K562 (cell line): ENCODE measurements at regions not wholly inside any gene's neighbourhood (a gene's known extent, or its start where the extent isn't known, plus 50 kb on each side); places are given as distances from the start of the nearest gene placed in this dataset.

Experiments used
- ATAC-seq: fragments of 200-7000 bp; cut with Tn5 transposase; 3 replicates; pipeline ENCODE4 v1.9.1; 2020; ENCODE audit warnings: moderate library complexity
- BruUV-seq: library from RNA; stranded (reverse); fragments of 400-500 nt; replicated peaks from 2 replicates; lab custom pipeline; 2021; lab: Mats Ljungman, UMichigan
- CTCF ChIA-PET: fragments of 300-600 bp; formaldehyde crosslinking; extraction: SDS; loops from one replicate; lab custom pipeline; 2021; ENCODE audit warnings: low intra/inter-chr PET ratio; lab: Yijun Ruan, JAX
- POLR2A ChIA-PET: fragments of 300-600, 350-650 bp; sonication (Branson Sonifier 250); formaldehyde crosslinking; extraction: SDS; loops from one replicate; lab custom pipeline; 2021; ENCODE audit warnings: antibody characterized with exemption, inconsistent platforms; lab: Yijun Ruan, JAX
- DNase-seq, 4 experiments: peaks; one replicate each; pipeline versions ENCODE4 v3.0.0 to v3.0.0-alpha.2; 2011 to 2018; ENCODE audit warnings: low spot score in 3 of 4, mixed read lengths in 3 of 4; ENCODE audit errors: extremely low read depth in 1 of 4
- FAIRE-seq: peaks from 2 replicates; lab custom pipeline; 2011; peaks lifted over from hg19 to GRCh38; lab: Jason Lieb, UNC
- H2AFZ ChIP-seq: 2 replicates; pipeline ENCODE4 v1.6.0; 2011; ENCODE audit warnings: low read depth, low read length, control low read depth, inconsistent platforms
- H3K27ac ChIP-seq: fragments of 200-600 bp; 3 replicates; pipeline ENCODE4 v1.8.0; 2011; ENCODE audit warnings: low read depth, mild to moderate bottlenecking, control low read depth, inconsistent platforms, low read length, moderate library complexity, mixed read lengths; ENCODE audit errors: extremely low read depth
- H3K27me3 ChIP-seq, 2 experiments: fragments of 300-600 bp in 1 of 2; 2 replicates in 1 of 2; 3 replicates in 1 of 2; pipeline versions ENCODE4 v1.6.0 to v1.8.0; 2011; ENCODE audit warnings: inconsistent platforms in 2 of 2, low read length in 2 of 2, mild to moderate bottlenecking in 1 of 2, mixed read lengths in 1 of 2, moderate library complexity in 1 of 2; ENCODE audit not compliant: control insufficient read depth in 2 of 2, insufficient read depth in 2 of 2
- H3K36me3 ChIP-seq: fragments of 300-600 bp; 3 replicates; pipeline ENCODE4 v1.8.0; 2011; ENCODE audit warnings: mild to moderate bottlenecking, low read length, inconsistent platforms; ENCODE audit not compliant: control insufficient read depth, insufficient read depth
- H3K4me1 ChIP-seq, 2 experiments: fragments of 200-600 bp in 1 of 2; replicated peaks in 1 of 2; 2 replicates in 1 of 2; 3 replicates in 1 of 2; pipeline versions ENCODE4 v1.5.1 to v1.8.0; 2011; ENCODE audit warnings: inconsistent platforms in 2 of 2, low read length in 2 of 2, mild to moderate bottlenecking in 1 of 2, mixed read lengths in 1 of 2, moderate library complexity in 1 of 2; ENCODE audit not compliant: control insufficient read depth in 2 of 2, insufficient read depth in 2 of 2
- H3K4me2 ChIP-seq: 2 replicates; pipeline ENCODE4 v1.6.1; 2011; ENCODE audit warnings: low read length, control low read depth, inconsistent platforms, mixed read lengths; ENCODE audit not compliant: insufficient read depth
- H3K4me3 ChIP-seq: fragments of 200-600 bp; sonication (generic), shearing (Covaris generic); 2 replicates; pipeline ENCODE4 v1.5.1; 2016; ENCODE audit warnings: control low read depth, inconsistent platforms
- H3K79me2 ChIP-seq: fragments of 200-600 bp; 3 replicates; pipeline ENCODE4 v1.8.0; 2011; ENCODE audit warnings: low read length, inconsistent platforms; ENCODE audit not compliant: control insufficient read depth, insufficient read depth
- H3K9ac ChIP-seq, 2 experiments: 2 replicates each; pipeline versions ENCODE4 v1.6.0 to v1.6.1; 2011; ENCODE audit warnings: low read depth in 2 of 2, low read length in 2 of 2, control low read depth in 1 of 2, inconsistent platforms in 1 of 2, mild to moderate bottlenecking in 1 of 2, mixed read lengths in 1 of 2; ENCODE audit not compliant: insufficient read depth in 1 of 2
- H3K9me1 ChIP-seq: one replicate; pipeline ENCODE4 v1.6.0; 2011; ENCODE audit warnings: inconsistent platforms, mild to moderate bottlenecking, low read length, moderate library complexity; ENCODE audit not compliant: control insufficient read depth, insufficient read depth
- H3K9me3 ChIP-seq: replicated peaks from 2 replicates; pipeline ENCODE4 v1.5.1; 2011; ENCODE audit warnings: low read depth, low read length, inconsistent platforms; ENCODE audit not compliant: control insufficient read depth, insufficient read depth
- H4K20me1 ChIP-seq: replicated peaks from 2 replicates; pipeline ENCODE4 v1.6.1; 2011; ENCODE audit warnings: low read length, inconsistent platforms, mixed read lengths; ENCODE audit not compliant: control insufficient read depth, insufficient read depth
- ARID2 ChIP-seq: fragments of 450-650 bp; IDR thresholded peaks from 2 replicates; pipeline ENCODE4 v1.6.1; 2017; ENCODE audit warnings: antibody characterized with exemption, mild to moderate bottlenecking
- HNRNPK ChIP-seq: fragments of 200-400 bp; formaldehyde crosslinking; IDR thresholded peaks from one replicate; pipeline ENCODE4 v1.6.1; 2018; ENCODE audit warnings: mild to moderate bottlenecking, low read depth, low read length; ENCODE audit not compliant: poor library complexity, severe bottlenecking
- HNRNPLL ChIP-seq: fragments of 200-400 bp; formaldehyde crosslinking; IDR thresholded peaks from 2 replicates; pipeline ENCODE4 v1.6.1; 2017; ENCODE audit warnings: low read length, low read depth, mild to moderate bottlenecking; ENCODE audit not compliant: poor library complexity, severe bottlenecking
- MCM5 ChIP-seq: fragments of 450-650 bp; IDR thresholded peaks from 2 replicates; pipeline ENCODE4 v1.6.1; 2016; ENCODE audit warnings: low read depth
- NFIC ChIP-seq: fragments of 450-650 bp; IDR thresholded peaks from 2 replicates; pipeline ENCODE4 v1.6.1; 2017; ENCODE audit warnings: mild to moderate bottlenecking, inconsistent platforms
- RHOXF2B ChIP-seq: fragments of 250-450 bp; sonication (Bioruptor Pico); conservative IDR thresholded peaks from 2 replicates; pipeline ENCODE4 v1.5.1; 2021
- XRCC5 ChIP-seq: fragments of 200-400 bp; formaldehyde crosslinking; IDR thresholded peaks from 2 replicates; pipeline ENCODE4 v1.6.1; 2017; ENCODE audit warnings: low read depth, mild to moderate bottlenecking, low read length
- ZNF24 ChIP-seq: fragments of 450-650 bp; IDR thresholded peaks from 2 replicates; pipeline ENCODE4 v1.6.1; 2016
- ZNF76 ChIP-seq: fragments of 250-450 bp; sonication (Bioruptor Pico); IDR thresholded peaks from 2 replicates; pipeline ENCODE4 v1.4.0; 2020; ENCODE audit warnings: mild to moderate bottlenecking, moderate library complexity, borderline replicate concordance
- ZNF77 ChIP-seq: fragments of 250-450 bp; sonication (Bioruptor Pico); IDR thresholded peaks from 2 replicates; pipeline ENCODE4 v1.5.0; 2020
- WGBS: fragments of 100-300 bp; shearing (Covaris generic); methylation state at CpG from one replicate; pipeline ENCODE4 v1.1.6; 2016; ENCODE audit warnings: low coverage, mixed read lengths; ENCODE audit not compliant: insufficient coverage; ENCODE audit errors: missing lambda C conversion rate; 5-methylcytosine and 5-hydroxymethylcytosine counted together
- in situ Hi-C: fragments of 300-500 bp; cut with MboI; formaldehyde crosslinking; loops from 4 replicates; pipeline ENCODE4 v1.15.0; 2018; ENCODE audit warnings: inconsistent platforms, mixed read lengths
- intact Hi-C: fragments of 100-400 bp; cut with micrococcal nuclease; formaldehyde crosslinking; loops from 2 replicates; pipeline ENCODE4 v1.14.2; 2022

- in situ Hi-C loops: no loop called here
- H3K4me2 ChIP-seq: no peak overlapping the region
- no peak overlapping the region for H3K9ac ChIP-seq
- H3K79me2 ChIP-seq: no peaks in the 10 kb centered on the region
- H3K4me1 ChIP-seq: no peaks in the 10 kb centered on the region
- H3K27me3 ChIP-seq: no peaks in the 10 kb centered on the region
- FAIRE-seq (no peak), DNase-seq (peak in 1 of 4 experiments; percentile 1), ATAC-seq (no peak)
- no peaks in the 10 kb centered on the region; the same call in 1 of the 2 replicates for H4K20me1 ChIP-seq
- H2AFZ ChIP-seq: no peak overlapping the region
- intact Hi-C loops: no loop called here
- no peak overlapping the region for H3K4me3 ChIP-seq
- BruUV-seq: no TSS peak
- no peaks in the 10 kb centered on the region for H3K36me3 ChIP-seq
- peaks cover 3% of the 10 kb centered on the region for H3K9me1 ChIP-seq
- no peak for TF ChIP-seq RHOXF2B
- TF ChIP-seq NFIC: peak; percentile 68; the same call in 1 of the 2 replicates
- no peaks in the 10 kb centered on the region for H3K9me3 ChIP-seq
- H3K27ac ChIP-seq: no peak overlapping the region
- ChIA-PET POLR2A (no interaction called here), CTCF (no interaction called here)
- WGBS: 0% methylated on average over 3 of the region's 3 CpGs
These were observed 182.6 kb upstream of the ROPN1 start for GRCh38 chr3:124174476-124174875.

DNA sequence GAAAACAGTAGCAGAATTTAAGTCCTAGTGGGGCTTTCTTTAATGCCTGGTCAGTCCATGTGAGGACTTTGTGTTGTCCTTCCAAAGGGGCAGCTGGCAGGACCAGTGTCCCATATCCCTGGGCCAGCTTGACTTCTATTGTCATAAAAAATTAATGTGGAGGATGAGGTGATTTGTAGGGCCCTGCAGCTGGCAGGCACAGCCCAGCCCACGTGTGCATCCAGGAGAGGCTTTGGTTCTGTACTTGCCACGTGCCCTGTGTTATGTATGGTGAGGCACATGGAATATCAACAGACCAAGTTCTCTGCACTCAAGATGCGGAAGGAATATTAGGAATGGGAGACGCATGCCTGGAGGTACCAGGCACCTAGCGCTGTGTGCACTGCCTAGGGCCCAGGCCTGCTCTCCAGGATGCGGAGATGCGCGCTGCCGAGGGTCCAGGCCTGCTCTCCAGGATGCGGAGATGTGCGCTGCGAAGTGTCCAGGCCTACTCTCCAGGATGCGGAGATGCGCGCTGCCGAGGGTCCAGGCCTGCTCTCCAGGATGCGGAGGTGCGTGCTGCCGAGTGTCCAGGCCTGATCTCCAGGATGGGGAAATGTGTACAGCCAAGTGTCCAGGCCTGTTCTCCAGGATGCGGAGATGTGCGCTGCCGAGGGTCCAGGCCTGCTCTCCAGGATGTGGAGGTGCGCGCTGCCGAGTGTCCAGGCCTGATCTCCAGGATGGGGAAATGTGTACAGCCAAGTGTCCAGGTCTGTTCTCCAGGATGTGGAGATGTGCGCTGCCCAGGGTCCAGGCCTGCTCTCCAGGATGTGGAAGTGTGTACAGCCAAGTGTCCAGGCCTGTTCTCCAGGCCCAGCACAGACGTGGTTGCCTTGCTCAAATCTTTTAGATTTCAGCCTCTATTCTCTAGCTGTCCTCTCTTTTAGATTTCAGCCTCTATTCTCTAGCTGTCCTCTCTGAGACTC, 183.3 kb upstream of the ROPN1 start:
- Histone ChIP-seq H3K4me1 (no peaks in the 10 kb centered on the region), H3K4me3 (no peak overlapping the region), H3K27ac (no peak overlapping the region), H3K9me3 (no peaks in the 10 kb centered on the region), H3K9me1 (peaks cover 3% of the 10 kb centered on the region), H3K27me3 (no peaks in the 10 kb centered on the region), H4K20me1 (no peaks in the 10 kb centered on the region; the same call in 1 of the 2 replicates), H2AFZ (no peak overlapping the region), H3K9ac (no peak overlapping the region), H3K79me2 (no peaks in the 10 kb centered on the region), H3K36me3 (no peaks in the 10 kb centered on the region), H3K4me2 (no peak overlapping the region)
- TF ChIP-seq MCM5 (no peak), ZNF76 (CRISPR knock-in tag) (no peak), HNRNPK (no peak), XRCC5 (no peak), HNRNPLL (no peak), ARID2 (no peak), ZNF24 (no peak), ZNF77 (CRISPR knock-in tag) (no peak)
- DNase-seq (no peak), ATAC-seq (no peak), FAIRE-seq (no peak)
- POLR2A ChIA-PET: no interaction called here
- intact Hi-C loops: no loop called here
- in situ Hi-C loops: no loop called here
- CTCF ChIA-PET: no interaction called here
- WGBS: 0% methylated on average over 17 of the region's 27 CpGs
- no TSS peak for BruUV-seq
